Mesenchymal stem cell (in vitro differentiated cells and primary cell): ENCODE measurements at regions not wholly inside any gene's neighbourhood (a gene's known extent, or its start where the extent isn't known, plus 50 kb on each side); places are given as distances from the start of the nearest gene placed in this dataset.

Source experiments
- DNase-seq: peaks from one replicate; pipeline ENCODE4 v3.0.0-alpha.2; 2013
- H2AFZ ChIP-seq: one replicate; pipeline ENCODE4 v1.6.1; 2013; ENCODE audit warnings: low read depth, mild to moderate bottlenecking, control low read depth, inconsistent platforms, low read length, moderate library complexity
- H2AK5ac ChIP-seq: 2 replicates; pipeline ENCODE4 v1.6.1; 2013; ENCODE audit warnings: low read length, moderate library complexity, mild to moderate bottlenecking, inconsistent platforms; ENCODE audit not compliant: severe bottlenecking
- H2BK120ac ChIP-seq: one replicate; pipeline ENCODE4 v1.6.1; 2013; ENCODE audit warnings: low read depth, mild to moderate bottlenecking, inconsistent platforms, low read length, moderate library complexity
- H2BK12ac ChIP-seq, 2 experiments: one replicate each; pipeline ENCODE4 v1.6.1; 2013; ENCODE audit warnings: inconsistent platforms in 2 of 2, low read length in 2 of 2, mild to moderate bottlenecking in 2 of 2, moderate library complexity in 2 of 2, control low read depth in 1 of 2
- H2BK15ac ChIP-seq: one replicate; pipeline ENCODE4 v1.6.1; 2013; ENCODE audit warnings: mild to moderate bottlenecking, low read depth, inconsistent platforms; ENCODE audit not compliant: poor library complexity, severe bottlenecking
- H2BK5ac ChIP-seq: 2 replicates; pipeline ENCODE4 v1.6.1; 2013; ENCODE audit warnings: low read depth, mild to moderate bottlenecking, low read length, control low read depth, inconsistent platforms; ENCODE audit not compliant: poor library complexity, severe bottlenecking
- H3K14ac ChIP-seq, 2 experiments: one replicate each; pipeline ENCODE4 v1.6.1; 2013; ENCODE audit warnings: inconsistent platforms in 2 of 2, low read length in 2 of 2, control low read depth in 1 of 2, mild to moderate bottlenecking in 1 of 2, moderate library complexity in 1 of 2
- H3K18ac ChIP-seq, 2 experiments: one replicate each; pipeline ENCODE4 v1.6.1; 2013; ENCODE audit warnings: inconsistent platforms in 2 of 2, low read length in 2 of 2, control low read depth in 1 of 2, low read depth in 1 of 2, mild to moderate bottlenecking in 1 of 2
- H3K23ac ChIP-seq, 2 experiments: one replicate each; pipeline ENCODE4 v1.6.1; 2013; ENCODE audit warnings: inconsistent platforms in 2 of 2, low read length in 2 of 2, mild to moderate bottlenecking in 2 of 2, moderate library complexity in 2 of 2, control low read depth in 1 of 2
- H3K27ac ChIP-seq: 2 replicates; pipeline ENCODE4 v1.5.1; 2013; ENCODE audit warnings: mild to moderate bottlenecking, moderate library complexity, low read length, control low read depth, inconsistent platforms; ENCODE audit not compliant: poor library complexity, severe bottlenecking
- H3K27me3 ChIP-seq, 2 experiments: 2 replicates each; pipeline versions ENCODE4 v1.6.1 to v1.7.0; 2013; ENCODE audit warnings: low read length in 2 of 2, mild to moderate bottlenecking in 2 of 2, moderate library complexity in 2 of 2, control low read depth in 1 of 2, inconsistent platforms in 1 of 2; ENCODE audit not compliant: control insufficient read depth in 1 of 2, insufficient read depth in 1 of 2
- H3K36me3 ChIP-seq, 2 experiments: 2 replicates each; pipeline versions ENCODE4 v1.6.1 to v1.7.0; 2013; ENCODE audit warnings: low read length in 2 of 2, control low read depth in 1 of 2, inconsistent platforms in 1 of 2, low read depth in 1 of 2, mild to moderate bottlenecking in 1 of 2; ENCODE audit not compliant: insufficient read depth in 2 of 2, control insufficient read depth in 1 of 2
- H3K4ac ChIP-seq, 2 experiments: one replicate each; pipeline ENCODE4 v1.6.1; 2013; ENCODE audit warnings: inconsistent platforms in 2 of 2, low read length in 2 of 2, mild to moderate bottlenecking in 2 of 2, moderate library complexity in 2 of 2, control low read depth in 1 of 2, low read depth in 1 of 2
- H3K4me1 ChIP-seq: 2 replicates; pipeline ENCODE4 v1.6.1; 2013; ENCODE audit warnings: low read depth, low read length, control low read depth; ENCODE audit not compliant: control insufficient read depth, insufficient read depth
- H3K4me2 ChIP-seq: 2 replicates; pipeline ENCODE4 v1.6.1; 2013; ENCODE audit warnings: low read length, mild to moderate bottlenecking, inconsistent platforms; ENCODE audit not compliant: poor library complexity, severe bottlenecking
- H3K4me3 ChIP-seq, 2 experiments: 2 replicates each; pipeline versions ENCODE4 v1.5.1 to v1.7.0; 2013; ENCODE audit warnings: low read length in 2 of 2, mild to moderate bottlenecking in 2 of 2, control low read depth in 1 of 2, low read depth in 1 of 2; ENCODE audit not compliant: insufficient read depth in 1 of 2
- H3K79me1 ChIP-seq: replicated peaks from 2 replicates; pipeline ENCODE4 v1.6.1; 2013; ENCODE audit warnings: mild to moderate bottlenecking, control low read depth, low read length, inconsistent platforms; ENCODE audit not compliant: poor library complexity, severe bottlenecking
- H3K9ac ChIP-seq: 2 replicates; pipeline ENCODE4 v1.7.0; 2013; ENCODE audit warnings: mild to moderate bottlenecking, low read length, moderate library complexity
- H3K9me3 ChIP-seq: 2 replicates; pipeline ENCODE4 v1.7.0; 2013; ENCODE audit warnings: mild to moderate bottlenecking, low read length; ENCODE audit not compliant: control insufficient read depth
- H4K8ac ChIP-seq: one replicate; pipeline ENCODE4 v1.6.1; 2013; ENCODE audit warnings: inconsistent platforms, mild to moderate bottlenecking, low read length, moderate library complexity
- H4K91ac ChIP-seq: one replicate; pipeline ENCODE4 v1.6.1; 2013; ENCODE audit warnings: mild to moderate bottlenecking, low read length, inconsistent platforms
- WGBS: methylation state at CpG from one replicate; pipeline ENCODE4 v1.1.7; 2013; ENCODE audit warnings: mixed read lengths; 5-methylcytosine and 5-hydroxymethylcytosine counted together

DNA sequence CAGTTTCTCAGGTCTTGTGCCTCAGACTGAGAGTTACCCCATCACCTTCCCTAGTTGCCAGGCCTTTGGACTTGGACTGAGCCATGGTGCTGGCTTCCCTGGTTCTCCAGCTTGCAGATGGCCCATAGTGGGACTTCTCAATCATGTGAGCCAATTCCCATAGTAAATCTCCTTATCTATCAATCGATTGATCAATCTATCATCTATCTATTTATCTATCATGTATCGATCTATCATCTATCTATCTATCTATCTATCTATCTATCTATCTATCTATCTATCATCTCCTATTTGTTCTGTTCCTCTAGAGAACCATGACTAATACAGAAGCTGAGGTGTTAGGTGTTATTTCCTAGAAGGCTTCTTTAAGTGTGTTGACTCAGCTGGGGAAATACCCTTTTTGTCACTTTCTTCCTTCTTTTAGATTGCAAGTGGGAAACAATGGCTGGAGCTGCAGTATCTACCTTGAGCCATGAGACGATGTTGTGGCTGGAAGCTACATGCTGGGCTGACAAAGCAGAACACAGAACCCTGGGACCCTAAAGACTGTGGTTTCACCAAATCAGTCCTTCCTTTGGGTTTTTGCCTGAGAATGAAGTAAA is 234.7 kb upstream of the GLI3 start:
- Histone ChIP-seq H3K79me1 (no peaks in the 10 kb centered on the region), H4K8ac (no peak overlapping the region), H2BK5ac (no peak overlapping the region), H3K4me2 (no peak overlapping the region), H4K91ac (no peak overlapping the region), H3K14ac (no peak overlapping the region), H3K18ac (no peak overlapping the region), H2BK15ac (no peak overlapping the region), H3K4ac (no peak overlapping the region), H3K27ac (no peak overlapping the region), H3K4me1 (no peaks in the 10 kb centered on the region), H3K9me3 (peaks cover 2% of the 10 kb centered on the region), H3K4me3 (no peak overlapping the region), H3K27me3 (peaks cover 0 to 8% of the 10 kb centered on the region in 2 experiments), H3K23ac (no peak overlapping the region), H2BK12ac (no peak overlapping the region), H3K36me3 (no peaks in the 10 kb centered on the region), H2BK120ac (no peak overlapping the region), H2AFZ (no peak overlapping the region), H2AK5ac (no peak overlapping the region), H3K9ac (no peak overlapping the region)
- WGBS = 95% methylated on average over 3 of the region's 3 CpGs
- peak; percentile 33 for DNase-seq

DNA sequence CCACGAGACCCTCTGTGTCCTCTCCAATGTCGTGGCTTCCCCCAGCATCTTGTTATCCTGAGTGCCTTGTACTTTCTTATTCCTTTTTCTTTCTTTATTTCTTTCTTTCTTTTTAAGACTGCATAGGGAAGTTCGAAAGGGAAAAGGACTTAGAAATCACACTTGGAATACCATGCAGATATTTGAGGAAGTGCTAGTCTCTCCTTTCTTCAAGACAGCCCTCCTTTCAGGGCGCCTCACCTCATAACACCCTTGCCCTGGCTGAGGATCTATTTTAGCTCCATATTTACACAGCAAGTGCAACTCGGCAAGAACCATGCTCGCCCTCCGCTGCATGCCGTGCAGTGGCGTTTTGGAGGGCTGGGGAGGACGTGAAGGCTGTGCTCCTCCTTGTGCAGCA is 232.3 kb upstream of the GLI3 start:
- Histone ChIP-seq H2BK15ac (no peak overlapping the region), H2BK12ac (peak overlapping the region in 1 of 2 experiments; percentile 37), H4K91ac (no peak overlapping the region), H2BK120ac (no peak overlapping the region), H4K8ac (no peak overlapping the region), H3K9ac (no peak overlapping the region), H3K36me3 (no peaks in the 10 kb centered on the region), H3K18ac (no peak overlapping the region), H3K4me1 (no peaks in the 10 kb centered on the region), H3K27ac (no peak overlapping the region), H3K9me3 (peaks cover 2% of the 10 kb centered on the region), H2AFZ (no peak overlapping the region), H3K23ac (no peak overlapping the region), H2BK5ac (no peak overlapping the region), H3K27me3 (peaks cover 0 to 8% of the 10 kb centered on the region in 2 experiments), H3K79me1 (no peaks in the 10 kb centered on the region), H2AK5ac (no peak overlapping the region), H3K14ac (no peak overlapping the region), H3K4me2 (no peak overlapping the region), H3K4me3 (no peak overlapping the region), H3K4ac (no peak overlapping the region)
- no peak for DNase-seq
- WGBS = 85% methylated on average over 8 of the region's 10 CpGs

DNA sequence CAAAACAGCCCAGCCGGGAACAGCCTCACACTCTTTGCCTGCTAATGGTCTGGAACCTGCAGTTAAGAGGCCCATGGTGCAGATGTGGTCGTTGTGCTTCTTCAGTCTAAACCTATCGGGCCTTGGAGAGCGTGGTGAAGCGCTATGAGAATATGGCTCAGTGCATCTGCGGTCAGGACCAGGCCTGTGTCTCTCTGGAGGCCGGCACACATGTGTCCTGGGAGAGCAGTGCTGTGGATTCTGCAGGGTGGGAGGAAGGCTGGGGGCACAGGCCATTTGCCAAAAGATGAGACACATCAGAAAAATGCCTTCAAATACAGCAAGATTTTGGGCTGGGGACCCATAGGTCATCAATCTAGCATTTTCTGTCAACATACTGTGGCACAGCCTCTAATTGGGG is 231.5 kb upstream of the GLI3 start:
- Histone ChIP-seq H2BK12ac (no peak overlapping the region), H2BK15ac (no peak overlapping the region), H2AFZ (no peak overlapping the region), H3K18ac (no peak overlapping the region), H2AK5ac (no peak overlapping the region), H3K23ac (no peak overlapping the region), H3K79me1 (no peaks in the 10 kb centered on the region), H3K36me3 (no peaks in the 10 kb centered on the region), H4K91ac (no peak overlapping the region), H3K9me3 (peaks cover 2% of the 10 kb centered on the region), H3K14ac (no peak overlapping the region), H2BK5ac (no peak overlapping the region), H4K8ac (no peak overlapping the region), H3K4me1 (no peaks in the 10 kb centered on the region), H3K4ac (no peak overlapping the region), H3K4me2 (no peak overlapping the region), H3K27me3 (peaks cover 0 to 8% of the 10 kb centered on the region in 2 experiments), H3K9ac (no peak overlapping the region), H3K27ac (no peak overlapping the region), H2BK120ac (no peak overlapping the region), H3K4me3 (no peak overlapping the region)
- 84% methylated on average over 7 of the region's 7 CpGs for WGBS
- DNase-seq = no peak

DNA sequence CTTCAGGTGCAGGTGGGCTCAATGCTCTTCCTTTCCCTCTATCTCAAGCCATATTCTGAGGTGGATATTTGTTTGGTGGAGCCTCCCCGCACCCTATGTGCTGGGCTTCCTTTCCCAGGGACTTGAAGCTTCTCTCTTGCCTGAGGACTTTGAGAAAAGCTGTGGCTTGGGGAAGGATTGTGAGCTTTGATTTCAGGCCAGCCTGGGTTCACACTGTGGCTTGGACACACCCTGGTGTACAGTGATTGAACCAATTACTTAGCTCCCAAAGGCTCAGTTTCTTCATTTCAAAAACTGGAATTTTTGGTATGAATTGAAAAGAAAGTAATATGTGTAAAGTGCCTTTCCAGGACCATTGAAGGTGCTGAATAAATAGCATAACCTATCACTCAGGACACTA is 224.5 kb upstream of the GLI3 start:
- Histone ChIP-seq H3K9ac (no peak overlapping the region), H2BK12ac (no peak overlapping the region)

More for the DNA sequence above, 224.5 kb upstream of the GLI3 start:
- Histone ChIP-seq H4K8ac (no peak overlapping the region), H2BK120ac (no peak overlapping the region), H3K4ac (no peak overlapping the region), H2BK15ac (no peak overlapping the region), H2AFZ (no peak overlapping the region), H3K27ac (no peak overlapping the region), H3K18ac (no peak overlapping the region), H3K4me2 (no peak overlapping the region), H3K27me3 (peaks cover 0 to 15% of the 10 kb centered on the region in 2 experiments), H2BK5ac (no peak overlapping the region), H3K4me3 (no peak overlapping the region), H3K36me3 (no peaks in the 10 kb centered on the region), H3K79me1 (no peaks in the 10 kb centered on the region), H3K14ac (no peak overlapping the region), H4K91ac (no peak overlapping the region), H3K23ac (no peak overlapping the region), H3K4me1 (peaks cover 3% of the 10 kb centered on the region), H2AK5ac (no peak overlapping the region), H3K9me3 (no peaks in the 10 kb centered on the region)
- no peak for DNase-seq
- 92% methylated on average over 1 of the region's 1 CpG for WGBS
